Endothelial cell of umbilical vein (primary cell): ENCODE measurements at regions not wholly inside any gene's neighbourhood (a gene's known extent, or its start where the extent isn't known, plus 50 kb on each side); places are given as distances from the start of the nearest gene placed in this dataset.

ENCODE experiments used
- EZH2 ChIP-seq: IDR thresholded peaks from 2 replicates; pipeline ENCODE4 v1.6.1; 2012; ENCODE audit warnings: borderline replicate concordance, low read depth, mild to moderate bottlenecking, moderate library complexity, low read length, inconsistent platforms; ENCODE audit not compliant: severe bottlenecking
- JUN ChIP-seq: IDR thresholded peaks from 2 replicates; pipeline ENCODE4 v1.6.1; 2011; ENCODE audit warnings: borderline replicate concordance, low read depth; ENCODE audit not compliant: insufficient read length, insufficient read depth
- POLR2A ChIP-seq: IDR thresholded peaks from 2 replicates; pipeline ENCODE4 v1.6.1; 2012; ENCODE audit warnings: low read depth, mild to moderate bottlenecking, control low read depth, low read length
- POLR2AphosphoS5 ChIP-seq: IDR thresholded peaks from 2 replicates; pipeline ENCODE4 v1.6.1; 2012; ENCODE audit warnings: low read depth, mild to moderate bottlenecking, control low read depth, low read length, moderate library complexity; ENCODE audit not compliant: insufficient read depth
- TF ChIP-seq, protein P1 (sequence below), 2 donors: IDR thresholded peaks; 1 replicate in 1 of 2; 2 replicates in 1 of 2; pipeline ENCODE4 v1.5.1; 2011; ENCODE audit warnings: low read length in 2 of 2, mild to moderate bottlenecking in 2 of 2, moderate library complexity in 2 of 2, control low read depth in 1 of 2, inconsistent platforms in 1 of 2, low read depth in 1 of 2; ENCODE audit not compliant: insufficient read depth in 1 of 2; ENCODE audit errors: extremely low read depth in 1 of 2

DNA sequence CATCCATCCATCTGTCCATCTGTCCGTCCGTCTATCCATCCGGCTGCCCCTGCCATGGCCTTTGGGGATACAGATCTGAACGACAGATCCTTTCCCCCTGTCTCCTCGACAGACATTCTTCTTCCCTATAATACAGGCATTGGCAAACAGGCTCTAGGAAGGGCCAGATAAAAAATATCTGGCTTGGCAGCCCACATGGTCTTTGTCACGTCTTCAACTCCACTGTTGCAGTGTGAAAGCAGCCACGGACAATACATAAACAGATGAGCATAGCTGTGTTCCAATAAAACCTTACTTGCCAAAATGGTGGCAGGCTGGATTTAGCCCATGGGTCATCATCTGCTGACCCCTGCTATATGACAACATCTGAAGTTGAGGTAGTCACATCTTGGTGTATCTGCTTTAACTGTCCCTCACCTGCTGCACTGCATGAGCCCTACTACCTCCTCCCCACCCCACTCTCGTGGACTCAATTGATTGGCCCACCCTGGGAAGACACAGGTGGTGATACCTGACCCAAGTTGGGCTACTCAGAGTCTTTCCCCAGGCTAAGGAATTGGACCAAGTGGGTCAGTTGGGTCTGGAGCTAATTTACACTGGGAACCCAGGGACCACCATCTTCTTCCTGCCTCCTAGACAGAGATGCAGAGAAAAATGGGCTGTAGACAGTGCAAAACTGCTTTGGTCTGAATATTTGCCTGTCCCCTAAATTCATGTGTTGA is 128.4 kb upstream of the SMAD3 start:
- TF ChIP-seq, protein P1, sequence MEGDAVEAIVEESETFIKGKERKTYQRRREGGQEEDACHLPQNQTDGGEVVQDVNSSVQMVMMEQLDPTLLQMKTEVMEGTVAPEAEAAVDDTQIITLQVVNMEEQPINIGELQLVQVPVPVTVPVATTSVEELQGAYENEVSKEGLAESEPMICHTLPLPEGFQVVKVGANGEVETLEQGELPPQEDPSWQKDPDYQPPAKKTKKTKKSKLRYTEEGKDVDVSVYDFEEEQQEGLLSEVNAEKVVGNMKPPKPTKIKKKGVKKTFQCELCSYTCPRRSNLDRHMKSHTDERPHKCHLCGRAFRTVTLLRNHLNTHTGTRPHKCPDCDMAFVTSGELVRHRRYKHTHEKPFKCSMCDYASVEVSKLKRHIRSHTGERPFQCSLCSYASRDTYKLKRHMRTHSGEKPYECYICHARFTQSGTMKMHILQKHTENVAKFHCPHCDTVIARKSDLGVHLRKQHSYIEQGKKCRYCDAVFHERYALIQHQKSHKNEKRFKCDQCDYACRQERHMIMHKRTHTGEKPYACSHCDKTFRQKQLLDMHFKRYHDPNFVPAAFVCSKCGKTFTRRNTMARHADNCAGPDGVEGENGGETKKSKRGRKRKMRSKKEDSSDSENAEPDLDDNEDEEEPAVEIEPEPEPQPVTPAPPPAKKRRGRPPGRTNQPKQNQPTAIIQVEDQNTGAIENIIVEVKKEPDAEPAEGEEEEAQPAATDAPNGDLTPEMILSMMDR (IDR thresholded peaks at IDR 0.05; ENCODE audit: extremely low read depth in 1 of 2, insufficient read depth in 1 of 2, low read depth in 1 of 2, low read length in 2 of 2): no peak
- TF ChIP-seq POLR2A (no peak), POLR2AphosphoS5 (no peak), EZH2 (no peak), JUN (no peak)
